ENCODE measurements at regions not wholly inside any gene's neighbourhood (a gene's known extent, or its start where the extent isn't known, plus 50 kb on each side); places are given as distances from the start of the nearest gene placed in this dataset.

DNA sequence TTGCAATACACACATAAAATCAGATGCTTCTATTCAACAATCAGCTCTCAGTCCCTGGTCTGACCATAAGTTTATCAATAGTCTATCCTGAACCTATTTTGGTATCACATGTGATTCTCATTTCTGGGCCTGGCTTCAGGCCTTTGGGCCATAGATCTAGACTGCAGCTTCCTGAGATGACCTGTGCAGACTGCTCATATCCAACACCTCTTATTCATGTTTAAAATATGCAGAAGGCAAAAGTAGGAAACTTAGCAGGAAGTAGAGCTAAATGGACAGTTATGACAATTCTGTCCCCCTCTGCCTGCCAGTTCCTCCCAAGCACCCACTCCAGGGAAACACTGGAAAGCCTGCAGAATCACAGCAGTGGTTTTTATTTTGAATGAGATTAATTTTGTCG lies 53.3 kb downstream of the C7orf25 start:
- peak; percentile 59 for DNase-seq (ENCODE audit: low spot score)

GRCh38 chr7:42856605-42856987 lies 55.3 kb downstream of the C7orf25 start:
- DNase-seq (ENCODE audit: low spot score) = no peak

- no peak for DNase-seq (ENCODE audit: low spot score)
Observed at GRCh38 chr7:42854571-42855118, 57.2 kb downstream of the C7orf25 start.

GRCh38 chr7:42852531-42852930 lies 59.3 kb downstream of the C7orf25 start:
- DNase-seq (ENCODE audit: low spot score) = no peak

DNA sequence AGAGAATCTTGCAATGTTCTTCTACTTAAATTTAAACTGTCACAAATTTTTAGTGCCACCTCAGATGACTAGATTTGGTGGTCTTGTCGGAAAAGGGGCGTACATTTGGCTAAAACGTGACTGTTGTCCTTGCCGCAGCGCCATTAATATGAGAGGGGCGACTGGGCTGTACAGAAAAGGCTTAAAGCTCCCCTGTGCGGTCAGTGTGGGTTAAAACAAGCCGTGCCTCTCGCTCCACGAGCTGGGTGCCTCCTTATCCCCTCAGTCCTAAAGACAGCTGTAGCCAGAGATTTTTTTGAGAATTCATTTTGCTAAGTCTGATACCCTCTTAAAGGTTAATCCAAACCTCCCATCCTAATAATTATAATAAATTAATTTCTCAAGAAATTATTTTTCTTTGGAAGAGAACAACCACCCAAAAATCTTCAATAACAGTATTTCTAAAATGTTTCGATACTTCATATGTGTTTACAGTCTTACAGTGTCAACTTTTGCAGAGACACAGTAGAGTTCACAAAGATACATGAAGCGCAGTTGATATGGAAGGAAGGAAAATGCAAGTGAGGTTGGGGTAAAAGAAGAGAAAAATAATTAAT lies 68.6 kb downstream of the C7orf25 start:
- peak; percentile 67 for DNase-seq (ENCODE audit: low spot score)

GRCh38 chr7:42834676-42835075 lies 77.2 kb downstream of the C7orf25 start:
- no peak for DNase-seq (ENCODE audit: low spot score)

GRCh38 chr7:42833411-42833810 lies 78.5 kb downstream of the C7orf25 start:
- no peak for DNase-seq (ENCODE audit: low spot score)

GRCh38 chr7:42832667-42833066 lies 79.2 kb downstream of the C7orf25 start:
- DNase-seq (ENCODE audit: low spot score) = no peak

DNA sequence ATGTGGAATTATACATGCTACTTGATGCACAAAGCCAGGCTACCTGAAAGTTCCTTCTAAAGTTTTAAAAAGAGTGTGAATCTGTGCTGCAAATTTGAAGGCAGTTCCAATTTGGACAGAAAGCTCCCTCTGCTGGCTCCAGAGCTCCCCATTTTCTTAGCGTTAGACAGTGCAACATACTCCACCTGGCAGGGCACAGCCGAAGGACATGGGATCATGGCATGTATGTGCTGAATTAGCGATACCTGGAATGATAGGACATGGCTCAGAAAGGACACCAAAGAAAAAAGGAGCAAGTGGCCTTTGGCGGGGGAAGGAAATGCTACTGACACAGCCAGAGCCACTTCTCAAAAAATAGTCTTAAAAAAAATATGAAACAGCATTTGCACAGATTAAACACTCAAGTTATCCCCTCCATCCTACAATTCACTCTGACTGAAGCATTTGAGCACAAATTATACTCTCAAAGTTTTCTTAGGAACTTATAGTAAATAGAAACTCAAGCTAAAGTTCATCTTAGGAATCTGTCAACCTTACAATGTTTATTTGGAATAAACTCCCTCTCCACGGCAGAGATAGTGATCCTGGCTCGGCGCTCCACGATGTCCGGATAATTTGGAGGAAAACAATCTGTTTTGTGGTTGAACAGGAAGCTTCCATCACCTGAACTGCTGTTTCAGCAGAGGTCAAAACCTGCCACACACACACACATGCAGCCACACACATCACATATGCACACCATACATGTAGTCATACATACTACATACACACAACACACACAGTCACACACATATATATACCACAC lies 80.0 kb downstream of the C7orf25 start:
- peak; percentile 55 for DNase-seq (ENCODE audit: low spot score)

GRCh38 chr7:42831006-42831717 lies 80.7 kb downstream of the C7orf25 start:
- DNase-seq (ENCODE audit: low spot score) = no peak

DNA sequence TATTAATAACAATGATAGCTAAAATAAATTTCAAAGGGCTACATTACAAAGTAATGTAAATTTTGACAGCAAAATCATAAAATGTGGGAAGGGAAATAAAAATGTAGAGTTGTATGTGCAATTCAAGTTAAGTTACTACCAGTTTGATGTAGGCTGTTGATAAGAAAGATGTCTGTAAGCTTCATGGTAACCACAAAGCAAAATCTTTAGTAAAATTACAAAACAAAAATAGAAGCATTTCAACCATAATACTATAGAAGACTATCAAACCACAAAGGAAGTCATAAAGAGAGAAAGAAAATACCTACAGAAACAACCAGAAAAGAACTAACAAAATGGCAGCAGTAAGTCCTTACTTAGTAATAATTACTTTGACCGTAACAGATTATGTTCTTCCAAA lies 99.1 kb downstream of the C7orf25 start:
- no peak for DNase-seq (ENCODE audit: low spot score)

DNA sequence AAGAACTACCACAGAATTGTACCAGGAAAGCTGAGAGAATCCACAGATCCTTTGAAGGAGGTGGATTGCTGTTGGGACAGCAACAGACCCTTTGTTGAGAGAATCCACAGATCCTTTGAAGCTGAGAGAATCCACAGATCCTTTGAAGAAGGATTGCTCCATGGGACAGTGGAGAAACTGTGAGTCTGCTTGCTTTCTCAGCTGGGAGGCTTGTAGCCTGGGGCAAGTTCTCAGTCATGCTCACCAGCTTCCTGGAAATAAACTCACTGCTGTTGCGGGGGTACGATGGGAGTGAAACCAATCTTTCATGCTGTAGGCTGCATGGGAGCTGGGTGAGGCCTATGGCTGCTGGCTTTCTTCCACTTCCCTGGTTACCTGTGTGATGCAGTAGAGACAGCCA lies 106.3 kb downstream of the C7orf25 start:
- no peak for DNase-seq (ENCODE audit: low spot score)

GRCh38 chr7:42794673-42795072 lies 117.2 kb downstream of the C7orf25 start:
- DNase-seq (ENCODE audit: low spot score) = no peak

DNA sequence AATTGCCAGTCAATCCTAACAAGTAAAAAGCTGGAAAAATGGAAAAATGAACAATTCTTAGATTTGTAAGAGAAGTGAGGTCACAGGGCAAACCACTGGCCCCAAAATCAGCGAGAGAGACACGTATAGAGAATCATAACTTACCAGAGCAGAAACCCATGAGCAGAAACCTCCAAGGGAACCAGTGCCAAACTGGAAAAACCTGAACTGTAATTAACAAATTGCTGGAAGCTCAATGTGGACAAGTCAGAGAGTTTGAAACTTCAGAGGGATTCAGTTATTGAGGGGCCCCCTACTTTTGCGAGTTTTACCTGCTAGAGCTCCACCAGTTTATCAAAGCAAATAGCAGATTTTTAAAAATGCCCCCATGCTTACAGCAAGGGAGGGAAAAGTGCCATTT lies 119.0 kb downstream of the C7orf25 start:
- no peak for DNase-seq (ENCODE audit: low spot score)

DNA sequence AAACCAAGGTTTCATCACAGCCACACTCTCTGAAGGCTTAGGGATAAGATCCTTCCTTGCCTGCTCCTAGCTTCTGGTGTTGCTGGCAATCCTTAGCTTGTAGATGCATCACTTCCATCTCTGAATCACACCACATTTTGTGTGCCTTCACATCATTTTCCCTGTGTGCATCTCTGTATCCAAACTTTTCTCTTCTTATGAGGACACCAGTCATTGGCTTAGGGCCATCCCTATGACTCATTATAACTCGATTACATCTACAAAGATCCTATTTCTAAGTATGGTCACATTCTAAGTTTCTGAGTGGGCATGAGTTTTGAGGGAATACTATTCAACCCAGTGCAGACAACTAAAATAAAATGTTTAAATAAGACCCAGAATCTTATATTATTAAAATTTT lies 121.7 kb downstream of the C7orf25 start:
- DNase-seq (ENCODE audit: low spot score) = no peak

DNA sequence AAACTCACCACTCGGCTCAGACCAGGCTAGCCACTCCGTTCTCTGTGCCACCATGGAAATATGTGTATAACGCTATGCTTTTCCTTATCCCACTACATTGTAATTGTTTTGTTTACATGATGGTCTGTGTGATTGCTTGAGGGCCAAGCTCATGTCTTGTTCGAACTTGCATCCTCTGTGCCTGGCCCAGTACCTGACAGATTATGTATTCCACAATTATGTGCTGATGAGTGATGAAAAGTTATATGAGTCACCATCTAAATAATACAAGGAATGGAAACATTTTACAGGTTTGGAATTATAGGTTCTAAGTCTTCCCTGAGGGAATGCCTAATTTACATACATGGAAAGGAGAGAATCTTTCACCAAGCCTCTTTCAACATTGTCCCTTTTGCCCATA lies 137.4 kb downstream of the C7orf25 start:
- DNase-seq (ENCODE audit: low spot score) = no peak

DNA sequence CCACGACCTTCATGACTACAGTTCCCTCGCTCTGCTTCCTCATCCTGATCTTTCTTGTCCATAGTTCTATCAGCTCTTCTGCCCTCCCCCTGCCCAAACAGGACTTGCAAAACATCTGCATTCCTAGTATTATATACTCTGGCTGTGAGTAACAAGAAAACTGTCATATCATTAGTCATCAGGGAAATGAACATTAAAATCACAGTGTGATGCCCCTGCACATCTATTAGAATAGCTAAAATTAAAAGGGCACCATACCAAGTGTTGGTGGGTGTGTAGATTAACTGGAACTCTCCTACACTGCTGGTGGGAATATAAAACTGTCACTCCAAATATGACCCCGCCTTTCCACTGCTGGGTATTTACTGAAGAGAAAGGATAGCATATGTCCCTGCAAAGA lies 141.8 kb downstream of the C7orf25 start:
- peak; percentile 10 for DNase-seq (ENCODE audit: low spot score)

DNA sequence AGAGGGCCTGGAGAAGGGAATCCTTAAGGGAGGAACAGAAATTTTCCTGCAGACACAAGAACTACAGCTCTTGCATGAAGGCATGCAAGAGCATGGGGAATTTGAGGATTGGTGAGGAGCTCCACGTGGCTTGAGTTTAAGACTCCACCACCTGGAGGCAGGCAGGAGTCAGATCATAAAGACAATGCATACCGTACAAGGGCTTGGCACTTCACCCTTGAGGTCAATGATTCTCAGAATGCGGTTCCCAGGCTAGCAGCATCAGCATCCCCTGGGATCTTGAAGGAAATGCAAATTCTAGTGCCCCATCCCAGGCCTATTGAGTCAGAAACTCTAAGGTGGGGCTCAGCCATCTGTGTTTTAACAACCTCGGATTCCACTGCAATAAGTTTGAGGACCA lies 143.8 kb downstream of the C7orf25 start:
- no peak for DNase-seq (ENCODE audit: low spot score)

DNA sequence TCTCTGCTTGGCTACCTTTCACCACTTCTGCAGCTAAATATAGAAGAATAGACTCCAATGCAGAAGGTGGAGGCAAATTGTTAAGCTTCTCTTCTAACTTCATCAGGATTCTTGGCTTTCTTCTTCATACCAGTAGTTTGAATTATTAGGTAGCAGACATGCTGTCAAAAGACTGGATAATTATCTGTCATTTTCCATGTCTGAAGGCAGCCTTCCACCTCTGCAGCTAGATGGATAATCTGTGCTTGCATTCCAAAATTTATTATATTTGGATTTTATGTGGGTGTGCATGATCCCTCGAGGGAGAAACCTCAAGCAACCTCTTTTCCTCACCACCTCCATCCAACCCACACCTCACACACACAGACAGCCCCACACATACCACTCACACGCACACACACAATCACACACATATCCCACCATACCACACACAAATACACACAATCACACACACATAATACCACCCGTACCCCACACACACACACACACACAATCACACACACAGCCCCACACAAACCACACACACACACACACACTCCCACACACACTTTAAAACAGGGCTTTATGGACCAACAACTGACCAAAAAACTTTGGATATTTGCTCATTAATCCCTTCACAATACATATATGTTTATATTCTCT lies 145.0 kb downstream of the C7orf25 start:
- DNase-seq (ENCODE audit: low spot score) = no peak

DNA sequence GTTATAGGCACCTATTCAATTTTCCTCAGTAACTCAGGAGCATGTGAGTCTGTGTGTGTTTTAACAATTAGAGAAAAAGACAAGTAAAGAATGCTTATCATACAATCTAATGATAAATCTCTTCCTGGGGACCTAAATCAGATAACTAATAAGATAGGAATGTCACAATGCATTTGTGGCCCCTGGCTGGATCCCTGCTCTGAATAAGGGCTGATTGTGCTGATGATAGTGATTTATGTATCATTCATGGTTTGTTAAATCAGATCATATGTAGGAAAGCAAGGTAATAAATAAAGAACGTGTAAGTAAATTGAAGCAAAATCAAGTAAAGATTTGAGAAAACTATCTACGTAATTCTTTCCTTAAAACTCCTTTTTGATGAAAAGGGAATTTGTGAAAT lies 145.9 kb downstream of the C7orf25 start:
- no peak for DNase-seq (ENCODE audit: low spot score)

GRCh38 chr7:42763137-42763551 lies 148.7 kb downstream of the C7orf25 start:
- DNase-seq (ENCODE audit: low spot score) = no peak

- no peak for DNase-seq (ENCODE audit: low spot score)
Observed at GRCh38 chr7:42761486-42761885, 150.4 kb downstream of the C7orf25 start.

Measured in AG08395 (cell line).